ENCODE measurements at regions not wholly inside any gene's neighbourhood (a gene's known extent, or its start where the extent isn't known, plus 50 kb on each side); places are given as distances from the start of the nearest gene placed in this dataset.

DNA sequence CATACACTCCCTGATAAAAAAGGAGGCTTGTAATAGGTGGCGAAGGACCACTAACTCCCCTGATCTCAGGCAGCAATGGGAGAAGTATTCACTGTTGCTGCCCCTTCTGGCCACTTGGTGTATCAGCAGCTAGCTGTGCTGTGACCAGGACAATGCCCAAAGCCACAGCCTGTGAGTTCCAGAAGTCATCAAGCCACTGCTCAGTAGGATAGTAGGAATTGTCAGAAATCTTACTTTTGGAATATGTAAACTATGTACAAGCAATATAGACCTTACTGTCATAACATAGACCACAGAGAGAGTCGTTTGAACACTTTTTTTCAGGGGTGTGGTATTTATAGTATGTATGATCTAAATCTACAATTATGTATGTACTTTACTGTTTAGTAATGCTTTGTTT is 248.3 kb upstream of the CAMK1G start:
- TF ChIP-seq POLR2A (IDR thresholded peaks at IDR 0.05) (no peak), CTCF (IDR thresholded peaks at IDR 0.05) (peak in 2 of 4 experiments; percentile 5 to 41), POLR2AphosphoS5 (IDR thresholded peaks at IDR 0.05) (no peak), EP300 (IDR thresholded peaks at IDR 0.05) (no peak)
